KMS-11 (cell line): ENCODE measurements at regions not wholly inside any gene's neighbourhood (a gene's known extent, or its start where the extent isn't known, plus 50 kb on each side); places are given as distances from the start of the nearest gene placed in this dataset.

Experiments
- H2AFZ ChIP-seq: fragments of 200-600 bp; sonication (generic); 2 replicates; pipeline ENCODE4 v1.6.1; 2016; ENCODE audit warnings: antibody characterized with exemption, mixed run types, low read depth
- H3K27ac ChIP-seq: fragments of 200-600 bp; sonication (generic); 2 replicates; pipeline ENCODE4 v1.6.1; 2016; ENCODE audit warnings: mild to moderate bottlenecking, mixed run types
- H3K27me3 ChIP-seq: fragments of 200-600 bp; sonication (generic); 2 replicates; pipeline ENCODE4 v1.6.1; 2017; ENCODE audit warnings: mild to moderate bottlenecking, low read depth, mixed run types, moderate library complexity; ENCODE audit not compliant: insufficient read depth
- H3K36me3 ChIP-seq: fragments of 200-600 bp; sonication (generic); 2 replicates; pipeline ENCODE4 v1.6.1; 2017; ENCODE audit warnings: mild to moderate bottlenecking, mixed run types; ENCODE audit not compliant: insufficient read depth
- H3K4me1 ChIP-seq: fragments of 200-600 bp; sonication (generic); 2 replicates; pipeline ENCODE4 v1.6.1; 2016; ENCODE audit warnings: mild to moderate bottlenecking, low read depth, mixed run types; ENCODE audit not compliant: poor library complexity, severe bottlenecking
- H3K4me2 ChIP-seq: fragments of 200-600 bp; sonication (generic); 2 replicates; pipeline ENCODE4 v1.7.0; 2016; ENCODE audit warnings: mild to moderate bottlenecking, mixed run types
- H3K4me3 ChIP-seq: fragments of 200-600 bp; sonication (generic); IDR thresholded peaks from 2 replicates; pipeline ENCODE4 v1.6.1; 2017; ENCODE audit warnings: low read depth, low read length, mixed read lengths; ENCODE audit not compliant: insufficient read depth
- H3K79me2 ChIP-seq: fragments of 200-600 bp; sonication (generic); 2 replicates; pipeline ENCODE4 v1.6.1; 2016; ENCODE audit warnings: low read depth, mixed run types; ENCODE audit not compliant: insufficient read depth
- H3K9ac ChIP-seq: fragments of 200-600 bp; sonication (generic); 2 replicates; pipeline ENCODE4 v1.6.1; 2016; ENCODE audit warnings: mild to moderate bottlenecking, mixed run types
- H4K20me1 ChIP-seq: fragments of 200-600 bp; sonication (generic); 2 replicates; pipeline ENCODE4 v1.6.1; 2016; ENCODE audit warnings: mild to moderate bottlenecking, mixed run types; ENCODE audit not compliant: insufficient read depth
- CTCF ChIP-seq: fragments of 200-600 bp; sonication (generic); conservative IDR thresholded peaks from 2 replicates; pipeline ENCODE4 v1.6.1; 2017; ENCODE audit warnings: low read depth, mild to moderate bottlenecking, antibody characterized with exemption, low read length, moderate library complexity, mixed read lengths

- H3K27ac ChIP-seq, result no peak overlapping the region
Measured at GRCh38 chr12:59075968-59076490, 155.7 kb upstream of the LRIG3 start.

GRCh38 chr12:59075141-59075540, 154.8 kb upstream of the LRIG3 start:
- TF ChIP-seq CTCF, result no peak
- Histone ChIP-seq H4K20me1 (no peaks in the 10 kb centered on the region), H3K4me3 (no peak overlapping the region), H3K4me1 (no peaks in the 10 kb centered on the region), H3K9ac (no peak overlapping the region), H3K79me2 (no peaks in the 10 kb centered on the region), H3K4me2 (no peak overlapping the region), H3K27me3 (no peaks in the 10 kb centered on the region), H2AFZ (no peak overlapping the region), H3K27ac (no peak overlapping the region), H3K36me3 (no peaks in the 10 kb centered on the region)

More at GRCh38 chr12:59075968-59076490, 155.7 kb upstream of the LRIG3 start:
- H3K27me3 ChIP-seq, result no peaks in the 10 kb centered on the region
- H2AFZ ChIP-seq, result no peak overlapping the region
- TF ChIP-seq CTCF, result no peak
- H3K36me3 ChIP-seq, result no peaks in the 10 kb centered on the region
- H3K79me2 ChIP-seq, result no peaks in the 10 kb centered on the region
- no peaks in the 10 kb centered on the region for H3K4me1 ChIP-seq
- no peak overlapping the region for H3K4me3 ChIP-seq
- no peak overlapping the region for H3K9ac ChIP-seq
- H3K4me2 ChIP-seq, result no peak overlapping the region
- H4K20me1 ChIP-seq, result no peaks in the 10 kb centered on the region

DNA sequence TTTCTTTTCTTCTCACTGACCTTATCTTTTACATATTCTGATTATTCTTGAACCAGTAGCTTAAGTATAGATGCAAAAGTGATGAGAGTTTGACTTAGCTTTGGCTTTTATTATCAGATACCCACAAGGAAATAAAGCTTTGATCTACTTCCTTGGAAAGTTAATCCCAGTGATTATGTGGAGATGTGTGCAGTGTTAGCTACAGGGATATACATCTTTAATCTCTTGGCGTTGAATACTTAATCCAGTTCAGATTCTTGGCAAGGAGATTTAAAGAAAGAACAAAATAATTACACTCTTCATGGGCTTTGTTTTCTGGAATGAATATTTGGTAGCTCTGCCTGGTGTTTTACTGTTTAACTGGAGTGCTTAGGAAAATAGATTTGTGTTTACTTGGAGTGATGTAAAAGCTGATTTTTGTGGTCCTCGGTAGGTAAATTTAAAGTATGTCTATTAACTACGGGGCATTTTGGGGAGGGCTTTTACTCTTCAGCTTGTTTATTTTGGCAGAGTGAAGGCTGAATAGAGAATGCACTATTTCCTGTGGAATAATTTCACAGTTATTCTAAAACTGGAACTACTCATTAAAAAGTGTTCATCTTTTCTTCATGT, 150.1 kb upstream of the LRIG3 start:
- Histone ChIP-seq H4K20me1 (no peaks in the 10 kb centered on the region), H3K4me3 (no peak overlapping the region), H2AFZ (no peak overlapping the region), H3K79me2 (no peaks in the 10 kb centered on the region), H3K36me3 (no peaks in the 10 kb centered on the region), H3K27me3 (no peaks in the 10 kb centered on the region), H3K4me1 (peaks cover 21% of the 10 kb centered on the region), H3K27ac (no peak overlapping the region), H3K4me2 (no peak overlapping the region), H3K9ac (no peak overlapping the region)
- no peak for TF ChIP-seq CTCF

- H3K9ac ChIP-seq, result no peak overlapping the region
- H3K27ac ChIP-seq, result no peak overlapping the region
- H2AFZ ChIP-seq, result no peak overlapping the region
- no peaks in the 10 kb centered on the region for H3K27me3 ChIP-seq
- no peaks in the 10 kb centered on the region for H3K79me2 ChIP-seq
- TF ChIP-seq CTCF, result no peak
- H3K4me1 ChIP-seq, result peaks cover 21% of the 10 kb centered on the region
- H3K4me2 ChIP-seq, result no peak overlapping the region
- no peaks in the 10 kb centered on the region for H3K36me3 ChIP-seq
- H4K20me1 ChIP-seq, result no peaks in the 10 kb centered on the region
- no peak overlapping the region for H3K4me3 ChIP-seq
Measured at GRCh38 chr12:59069516-59069915, 149.2 kb upstream of the LRIG3 start.
